ENCODE measurements at regions not wholly inside any gene's neighbourhood (a gene's known extent, or its start where the extent isn't known, plus 50 kb on each side); places are given as distances from the start of the nearest gene placed in this dataset.

DNA sequence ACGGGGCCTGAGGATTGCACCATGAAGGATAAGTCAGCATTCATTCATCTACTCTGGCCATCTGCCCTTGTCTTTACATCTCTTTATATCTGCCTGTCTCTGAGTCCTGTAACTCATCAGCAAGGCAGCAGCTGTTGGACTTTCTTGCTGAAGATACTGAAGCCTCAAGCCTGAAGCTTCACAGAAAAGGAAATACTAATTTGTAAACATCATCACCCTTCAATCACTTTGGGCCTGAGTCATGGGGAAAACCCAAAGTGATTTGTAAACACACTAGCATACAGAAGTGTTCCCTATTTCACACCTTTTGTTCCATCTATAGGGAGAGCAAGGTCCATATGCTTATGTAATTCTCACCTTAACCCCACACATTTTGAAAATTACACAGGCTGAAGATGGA, 928.2 kb downstream of the EPHA3 start:
- 56 to 59% methylated on average over 1 of the region's 1 CpG for WGBS, 2 donors

DNA sequence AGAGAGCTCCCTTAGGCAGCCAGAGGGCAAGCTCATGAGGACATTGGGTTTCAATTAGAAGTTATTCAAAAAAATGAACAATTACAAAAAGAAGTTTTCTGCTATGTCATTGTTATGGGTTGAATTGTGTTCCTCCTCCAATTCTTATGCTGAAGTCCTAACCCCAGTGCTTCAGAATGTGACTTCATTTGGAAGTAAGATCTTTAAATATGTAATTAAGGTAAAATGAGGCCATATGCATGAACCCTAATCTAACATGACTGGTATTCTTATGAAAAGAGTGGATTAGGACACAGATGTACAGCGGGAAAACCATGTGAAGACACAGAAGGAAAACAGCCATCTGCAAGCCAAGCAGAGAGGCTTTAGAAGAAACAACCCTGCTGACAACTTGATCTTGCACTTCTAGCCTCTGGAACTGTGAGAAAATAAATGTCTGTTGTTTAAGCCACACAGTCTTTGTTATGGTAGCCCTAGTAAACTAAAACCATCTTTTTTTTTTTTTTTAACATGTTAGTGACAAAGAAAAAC, 929.6 kb downstream of the EPHA3 start:
- no peaks in the 10 kb centered on the region for H3K9me3 ChIP-seq (ENCODE audit: control insufficient read depth in 2 of 2, insufficient read depth in 1 of 2, low read depth in 1 of 2, low read length in 1 of 2)
- no peaks in the 10 kb centered on the region for H3K4me1 ChIP-seq (ENCODE audit: control insufficient read depth in 2 of 2, insufficient read depth in 2 of 2, low read length in 1 of 2)
- 67 to 79% methylated on average over 1 of the region's 1 CpG for WGBS, 2 donors

More for the DNA sequence above, 928.2 kb downstream of the EPHA3 start:
- H3K4me1 ChIP-seq (ENCODE audit: control insufficient read depth in 2 of 2, insufficient read depth in 2 of 2, low read length in 1 of 2): no peaks in the 10 kb centered on the region
- no peaks in the 10 kb centered on the region for H3K27me3 ChIP-seq (ENCODE audit: control insufficient read depth in 1 of 2, insufficient read depth in 2 of 2, low read length in 2 of 2)
- H3K9me3 ChIP-seq (ENCODE audit: control insufficient read depth in 2 of 2, insufficient read depth in 1 of 2, low read depth in 1 of 2, low read length in 1 of 2): no peaks in the 10 kb centered on the region
- H3K4me3 ChIP-seq (ENCODE audit: low read depth in 1 of 2, low read length in 2 of 2): no peak overlapping the region
- no peaks in the 10 kb centered on the region for H3K36me3 ChIP-seq (ENCODE audit: control insufficient read depth in 2 of 2, insufficient read depth in 2 of 2, low read length in 1 of 2)
- H3K27ac ChIP-seq (ENCODE audit: low read depth in 2 of 2, low read length in 1 of 2): no peak overlapping the region

DNA sequence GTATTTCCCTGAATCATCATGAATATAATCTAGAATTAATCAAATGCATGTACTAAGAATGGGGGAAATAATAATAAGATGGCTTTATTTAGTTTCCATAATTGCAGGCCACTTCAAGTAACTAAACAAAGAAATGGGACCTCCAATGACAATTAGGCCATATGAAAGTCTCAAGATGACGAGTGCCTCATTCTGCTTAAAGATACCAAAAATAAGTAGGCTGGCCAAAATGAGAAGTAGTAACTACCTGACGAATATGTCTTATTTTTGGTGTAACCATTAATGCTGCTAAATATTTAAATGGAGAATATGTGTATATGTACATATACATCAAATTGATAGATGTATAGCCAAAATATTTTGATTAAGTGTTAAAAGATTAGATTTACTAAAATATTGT, 932.6 kb downstream of the EPHA3 start:
- H3K9me3 ChIP-seq (ENCODE audit: control insufficient read depth in 2 of 2, insufficient read depth in 1 of 2, low read depth in 1 of 2, low read length in 1 of 2): no peaks in the 10 kb centered on the region
- no peak overlapping the region for H3K4me3 ChIP-seq (ENCODE audit: low read depth in 1 of 2, low read length in 2 of 2)
- H3K36me3 ChIP-seq (ENCODE audit: control insufficient read depth in 2 of 2, insufficient read depth in 2 of 2, low read length in 1 of 2): no peaks in the 10 kb centered on the region
- WGBS, 2 donors: 83 to 84% methylated on average over 2 of the region's 2 CpGs
- H3K4me1 ChIP-seq (ENCODE audit: control insufficient read depth in 2 of 2, insufficient read depth in 2 of 2, low read length in 1 of 2): no peaks in the 10 kb centered on the region
- no peak overlapping the region for H3K27ac ChIP-seq (ENCODE audit: low read depth in 2 of 2, low read length in 1 of 2)
- no peaks in the 10 kb centered on the region for H3K27me3 ChIP-seq (ENCODE audit: control insufficient read depth in 1 of 2, insufficient read depth in 2 of 2, low read length in 2 of 2)

More for the DNA sequence above, 929.6 kb downstream of the EPHA3 start:
- Histone ChIP-seq H3K27me3 (ENCODE audit: control insufficient read depth in 1 of 2, insufficient read depth in 2 of 2, low read length in 2 of 2) (no peaks in the 10 kb centered on the region), H3K36me3 (ENCODE audit: control insufficient read depth in 2 of 2, insufficient read depth in 2 of 2, low read length in 1 of 2) (no peaks in the 10 kb centered on the region), H3K4me3 (ENCODE audit: low read depth in 1 of 2, low read length in 2 of 2) (no peak overlapping the region), H3K27ac (ENCODE audit: low read depth in 2 of 2, low read length in 1 of 2) (no peak overlapping the region)

DNA sequence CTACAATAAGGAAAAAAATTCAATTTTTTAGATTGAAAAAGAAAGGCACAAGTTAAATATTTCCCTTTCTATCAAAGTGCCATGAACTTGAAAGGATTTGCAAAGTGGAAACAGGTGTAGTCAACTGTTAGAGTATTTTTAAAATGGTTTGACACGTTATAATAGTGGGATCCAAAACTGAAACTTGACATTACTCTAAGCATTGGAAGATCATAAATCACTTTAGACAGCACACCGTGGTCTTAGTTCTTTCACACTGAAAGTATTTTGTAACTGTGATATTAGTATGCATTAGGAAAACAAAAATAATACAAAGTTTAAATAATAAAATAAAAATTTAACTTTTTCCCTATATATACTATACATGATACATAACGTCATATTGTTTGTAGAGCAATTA, 933.1 kb downstream of the EPHA3 start:
- no peaks in the 10 kb centered on the region for H3K9me3 ChIP-seq (ENCODE audit: control insufficient read depth in 2 of 2, insufficient read depth in 1 of 2, low read depth in 1 of 2, low read length in 1 of 2)
- H3K27me3 ChIP-seq (ENCODE audit: control insufficient read depth in 1 of 2, insufficient read depth in 2 of 2, low read length in 2 of 2): no peaks in the 10 kb centered on the region
- WGBS, 2 donors: 41 to 51% methylated on average over 3 of the region's 3 CpGs
- H3K27ac ChIP-seq (ENCODE audit: low read depth in 2 of 2, low read length in 1 of 2): no peak overlapping the region
- H3K36me3 ChIP-seq (ENCODE audit: control insufficient read depth in 2 of 2, insufficient read depth in 2 of 2, low read length in 1 of 2): no peaks in the 10 kb centered on the region
- H3K4me3 ChIP-seq (ENCODE audit: low read depth in 1 of 2, low read length in 2 of 2): no peak overlapping the region
- H3K4me1 ChIP-seq (ENCODE audit: control insufficient read depth in 2 of 2, insufficient read depth in 2 of 2, low read length in 1 of 2): no peaks in the 10 kb centered on the region

DNA sequence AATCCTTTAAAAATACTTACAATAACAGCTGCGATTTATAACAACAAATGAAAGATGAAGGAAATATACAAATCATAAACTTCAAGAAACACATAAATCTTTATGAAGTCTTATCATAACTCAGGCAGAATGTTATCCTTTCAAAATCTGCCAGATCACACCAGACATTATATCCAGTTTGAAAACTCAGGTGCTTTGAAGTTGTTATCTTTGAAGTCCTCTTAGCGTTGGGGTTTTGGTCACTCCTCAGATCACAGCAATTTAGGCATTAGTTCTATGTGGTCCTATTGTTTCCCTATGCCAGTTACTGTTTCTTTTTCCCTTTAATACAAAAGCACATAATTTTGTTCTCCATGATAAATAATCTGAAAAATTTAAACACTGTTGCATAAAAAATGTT, 934.6 kb downstream of the EPHA3 start:
- H3K27me3 ChIP-seq (ENCODE audit: control insufficient read depth in 1 of 2, insufficient read depth in 2 of 2, low read length in 2 of 2): no peaks in the 10 kb centered on the region
- no peak overlapping the region for H3K4me3 ChIP-seq (ENCODE audit: low read depth in 1 of 2, low read length in 2 of 2)
- H3K4me1 ChIP-seq (ENCODE audit: control insufficient read depth in 2 of 2, insufficient read depth in 2 of 2, low read length in 1 of 2): no peaks in the 10 kb centered on the region
- no peak overlapping the region for H3K27ac ChIP-seq (ENCODE audit: low read depth in 2 of 2, low read length in 1 of 2)
- H3K36me3 ChIP-seq (ENCODE audit: control insufficient read depth in 2 of 2, insufficient read depth in 2 of 2, low read length in 1 of 2): no peaks in the 10 kb centered on the region
- H3K9me3 ChIP-seq (ENCODE audit: control insufficient read depth in 2 of 2, insufficient read depth in 1 of 2, low read depth in 1 of 2, low read length in 1 of 2): no peaks in the 10 kb centered on the region
- WGBS, 2 donors: 49 to 53% methylated on average over 2 of the region's 2 CpGs

DNA sequence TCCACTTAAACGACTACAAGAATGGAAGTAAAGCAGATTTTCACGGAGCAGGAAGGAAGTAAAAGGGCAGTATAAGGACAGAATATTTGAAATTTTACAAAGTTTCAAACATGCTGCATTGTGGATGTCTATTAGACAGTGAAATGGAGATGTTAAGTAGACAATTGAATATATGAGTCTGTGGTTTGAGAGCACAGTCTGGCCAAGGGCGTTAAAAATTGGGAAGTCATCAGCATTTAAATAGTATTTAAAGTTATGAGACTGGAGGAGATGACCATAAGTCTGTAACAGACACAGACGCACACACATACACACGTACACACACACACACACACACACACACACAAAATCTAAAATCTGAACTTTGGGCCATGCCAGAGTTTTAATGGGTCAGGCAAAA, 935.9 kb downstream of the EPHA3 start:
- Histone ChIP-seq H3K36me3 (ENCODE audit: control insufficient read depth in 2 of 2, insufficient read depth in 2 of 2, low read length in 1 of 2) (no peaks in the 10 kb centered on the region), H3K27me3 (ENCODE audit: control insufficient read depth in 1 of 2, insufficient read depth in 2 of 2, low read length in 2 of 2) (no peaks in the 10 kb centered on the region), H3K4me3 (ENCODE audit: low read depth in 1 of 2, low read length in 2 of 2) (no peak overlapping the region), H3K27ac (ENCODE audit: low read depth in 2 of 2, low read length in 1 of 2) (no peak overlapping the region), H3K4me1 (ENCODE audit: control insufficient read depth in 2 of 2, insufficient read depth in 2 of 2, low read length in 1 of 2) (no peaks in the 10 kb centered on the region), H3K9me3 (ENCODE audit: control insufficient read depth in 2 of 2, insufficient read depth in 1 of 2, low read depth in 1 of 2, low read length in 1 of 2) (no peaks in the 10 kb centered on the region)
- 80 to 81% methylated on average over 5 of the region's 5 CpGs for WGBS, 2 donors

DNA sequence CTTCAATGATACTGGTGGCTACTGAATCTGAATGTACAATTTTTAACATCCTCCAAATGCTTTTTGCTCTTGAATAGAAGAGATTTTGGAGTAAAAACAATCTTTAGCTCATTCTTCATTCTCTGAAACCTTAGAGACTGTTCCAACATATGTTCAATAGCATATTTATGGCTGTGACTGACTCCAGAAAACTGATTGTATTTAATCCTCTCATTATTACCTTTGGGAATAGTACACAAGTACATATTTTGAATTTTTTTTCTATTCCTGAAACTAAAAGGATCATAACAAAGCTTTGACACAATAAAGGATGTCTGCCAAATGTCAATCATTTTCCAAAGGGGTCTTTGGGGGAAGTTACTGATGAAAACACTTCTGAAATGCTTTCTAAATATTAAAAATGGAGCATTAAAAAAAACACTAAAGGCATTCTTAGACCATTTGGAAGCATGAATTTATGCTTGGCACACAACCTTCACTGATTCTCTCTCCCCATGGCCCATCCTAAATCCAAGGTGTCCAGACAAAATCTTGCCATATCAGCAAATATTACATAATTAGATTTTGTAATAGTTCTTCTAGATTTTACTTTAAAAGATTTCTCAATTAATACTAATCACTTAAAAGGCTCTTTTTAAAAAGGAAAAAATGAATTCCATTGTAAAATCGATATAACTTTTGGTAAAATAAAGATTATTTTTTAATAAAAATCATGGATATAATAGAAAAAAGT, 936.8 kb downstream of the EPHA3 start:
- Histone ChIP-seq H3K36me3 (ENCODE audit: control insufficient read depth in 2 of 2, insufficient read depth in 2 of 2, low read length in 1 of 2) (no peaks in the 10 kb centered on the region), H3K4me3 (ENCODE audit: low read depth in 1 of 2, low read length in 2 of 2) (no peak overlapping the region), H3K27ac (ENCODE audit: low read depth in 2 of 2, low read length in 1 of 2) (no peak overlapping the region), H3K4me1 (ENCODE audit: control insufficient read depth in 2 of 2, insufficient read depth in 2 of 2, low read length in 1 of 2) (no peaks in the 10 kb centered on the region), H3K27me3 (ENCODE audit: control insufficient read depth in 1 of 2, insufficient read depth in 2 of 2, low read length in 2 of 2) (no peaks in the 10 kb centered on the region), H3K9me3 (ENCODE audit: control insufficient read depth in 2 of 2, insufficient read depth in 1 of 2, low read depth in 1 of 2, low read length in 1 of 2) (no peaks in the 10 kb centered on the region)
- 70 to 74% methylated on average over 1 of the region's 1 CpG for WGBS, 2 donors

DNA sequence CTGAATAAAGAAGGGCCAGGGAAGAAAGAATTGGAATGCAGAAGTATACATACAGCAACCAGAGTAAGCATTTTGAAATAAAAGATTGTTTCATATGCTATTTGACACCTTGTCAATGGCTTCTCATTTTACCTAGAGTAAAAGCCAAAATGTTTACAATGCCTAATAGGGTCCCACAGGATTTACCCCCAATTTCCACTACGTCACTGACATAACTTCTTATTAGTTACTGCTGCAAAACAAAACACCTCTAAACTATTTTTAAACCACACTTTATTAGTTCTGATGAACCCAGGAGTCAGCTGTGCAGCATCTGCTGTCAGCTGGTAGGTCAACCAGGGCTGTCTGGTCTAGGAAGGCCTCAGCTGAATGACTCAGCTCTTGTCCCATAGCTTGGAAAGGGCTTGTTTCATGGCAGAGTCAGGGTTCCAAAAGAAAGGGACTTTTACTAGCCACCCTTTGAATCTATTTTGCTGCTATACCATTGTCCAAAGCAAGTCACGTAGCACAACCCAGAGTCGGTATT, 945.1 kb downstream of the EPHA3 start:
- Histone ChIP-seq H3K27ac (ENCODE audit: low read depth in 2 of 2, low read length in 1 of 2) (no peak overlapping the region), H3K4me3 (ENCODE audit: low read depth in 1 of 2, low read length in 2 of 2) (no peak overlapping the region), H3K27me3 (ENCODE audit: control insufficient read depth in 1 of 2, insufficient read depth in 2 of 2, low read length in 2 of 2) (no peaks in the 10 kb centered on the region), H3K4me1 (ENCODE audit: control insufficient read depth in 2 of 2, insufficient read depth in 2 of 2, low read length in 1 of 2) (no peaks in the 10 kb centered on the region), H3K36me3 (ENCODE audit: control insufficient read depth in 2 of 2, insufficient read depth in 2 of 2, low read length in 1 of 2) (no peaks in the 10 kb centered on the region), H3K9me3 (ENCODE audit: control insufficient read depth in 2 of 2, insufficient read depth in 1 of 2, low read depth in 1 of 2, low read length in 1 of 2) (no peaks in the 10 kb centered on the region)
- 79 to 84% methylated on average over 3 of the region's 3 CpGs for WGBS, 2 donors

DNA sequence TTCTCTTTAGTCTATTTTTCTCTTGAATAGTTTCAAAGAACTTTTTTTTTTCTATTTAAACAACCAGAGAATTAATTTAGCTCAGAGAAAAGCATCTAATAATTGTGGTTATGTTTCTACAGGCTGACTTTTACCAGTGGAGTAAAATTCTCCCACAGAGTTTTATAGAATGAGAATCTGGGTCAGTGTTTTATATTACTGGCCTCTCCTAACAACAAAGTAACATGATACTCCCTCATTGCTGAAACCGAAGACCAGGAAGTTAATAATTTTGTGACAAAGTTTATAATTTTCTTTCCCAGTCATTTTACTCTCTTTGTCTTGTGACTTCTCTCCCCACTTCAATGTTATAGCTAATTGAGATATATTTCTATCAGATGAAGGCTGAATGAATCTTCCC, 946.9 kb downstream of the EPHA3 start:
- no peak overlapping the region for H3K27ac ChIP-seq (ENCODE audit: low read depth in 2 of 2, low read length in 1 of 2)
- WGBS, 2 donors: 24 to 44% methylated on average over 1 of the region's 1 CpG
- H3K4me3 ChIP-seq (ENCODE audit: low read depth in 1 of 2, low read length in 2 of 2): no peak overlapping the region
- no peaks in the 10 kb centered on the region for H3K36me3 ChIP-seq (ENCODE audit: control insufficient read depth in 2 of 2, insufficient read depth in 2 of 2, low read length in 1 of 2)
- no peaks in the 10 kb centered on the region for H3K4me1 ChIP-seq (ENCODE audit: control insufficient read depth in 2 of 2, insufficient read depth in 2 of 2, low read length in 1 of 2)
- H3K9me3 ChIP-seq (ENCODE audit: control insufficient read depth in 2 of 2, insufficient read depth in 1 of 2, low read depth in 1 of 2, low read length in 1 of 2): no peaks in the 10 kb centered on the region
- H3K27me3 ChIP-seq (ENCODE audit: control insufficient read depth in 1 of 2, insufficient read depth in 2 of 2, low read length in 2 of 2): no peaks in the 10 kb centered on the region

DNA sequence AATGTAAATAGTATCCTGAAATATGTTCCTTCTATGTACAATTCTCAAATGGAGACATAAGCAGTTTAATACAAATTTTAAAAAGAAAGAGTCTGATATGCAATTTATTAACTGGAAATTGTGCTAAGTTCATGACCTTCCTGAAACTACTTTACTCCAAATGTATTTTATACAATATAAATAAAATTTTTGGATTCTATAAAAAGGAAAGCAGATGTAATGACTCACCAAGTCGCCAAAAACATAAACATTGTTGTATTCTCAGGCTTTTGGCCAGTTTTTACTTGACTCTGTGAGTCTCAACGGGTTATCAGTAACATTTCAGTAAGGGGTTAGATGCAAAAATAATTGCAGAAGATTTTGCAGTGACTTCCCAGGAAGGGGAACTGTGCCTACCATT, 948.2 kb downstream of the EPHA3 start:
- Histone ChIP-seq H3K27ac (ENCODE audit: low read depth in 2 of 2, low read length in 1 of 2) (no peak overlapping the region), H3K4me1 (ENCODE audit: control insufficient read depth in 2 of 2, insufficient read depth in 2 of 2, low read length in 1 of 2) (no peaks in the 10 kb centered on the region), H3K9me3 (ENCODE audit: control insufficient read depth in 2 of 2, insufficient read depth in 1 of 2, low read depth in 1 of 2, low read length in 1 of 2) (no peaks in the 10 kb centered on the region), H3K36me3 (ENCODE audit: control insufficient read depth in 2 of 2, insufficient read depth in 2 of 2, low read length in 1 of 2) (no peaks in the 10 kb centered on the region), H3K27me3 (ENCODE audit: control insufficient read depth in 1 of 2, insufficient read depth in 2 of 2, low read length in 2 of 2) (no peaks in the 10 kb centered on the region), H3K4me3 (ENCODE audit: low read depth in 1 of 2, low read length in 2 of 2) (no peak overlapping the region)
- WGBS, 2 donors: 25 to 34% methylated on average over 2 of the region's 2 CpGs

Data from esophagus (tissue), 2 donors.